ENCODE measurements at regions not wholly inside any gene's neighbourhood (a gene's known extent, or its start where the extent isn't known, plus 50 kb on each side); places are given as distances from the start of the nearest gene placed in this dataset.
"Not testable (repeated sequence)": the region's sequence is repeated elsewhere in the genome, so short reads cannot be mapped to it uniquely, and the experiment has no call there.

DNA sequence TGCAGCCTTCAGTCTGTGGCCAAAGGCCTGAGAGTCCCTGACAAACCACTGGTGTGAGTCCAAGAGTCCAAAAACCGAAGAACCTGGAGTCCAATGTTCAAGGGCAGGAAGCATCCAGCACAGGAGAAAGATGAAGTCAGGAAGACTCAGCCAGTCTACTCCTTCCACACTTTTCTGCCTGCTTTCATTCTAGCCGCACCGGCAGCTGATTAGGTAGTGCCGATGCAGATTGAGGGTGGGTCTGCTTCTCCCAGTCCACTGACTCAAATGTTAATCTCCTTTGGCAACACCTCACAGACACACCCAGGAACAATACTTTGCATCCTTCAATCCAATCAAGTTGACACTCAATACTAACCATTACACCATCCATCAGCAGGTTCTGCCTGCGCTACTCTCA lies 65.2 kb upstream of the WASF3 start:
- H3K4me3 Mint-ChIP-seq; H3K9me3 Mint-ChIP-seq; H3K27ac ChIP-seq (ENCODE audit: low read depth, low read length); H3K27me3 ChIP-seq (ENCODE audit: insufficient read depth, low read length); H3K4me3 ChIP-seq (ENCODE audit: low read length in 2 of 2); H3K36me3 Mint-ChIP-seq; H3K36me3 ChIP-seq (ENCODE audit: insufficient read depth, low read length); DNase-seq; H3K27ac Mint-ChIP-seq; H3K4me1 Mint-ChIP-seq; POLR2A ChIA-PET (ENCODE audit: partially characterized antibody); H3K9me3 ChIP-seq (ENCODE audit: control insufficient read depth in 1 of 2, low read length in 2 of 2); intact Hi-C loops (cut with micrococcal nuclease); H3K4me1 ChIP-seq (ENCODE audit: insufficient read depth, low read length): not testable (repeated sequence)
- H3K27me3 Mint-ChIP-seq, result peaks cover 11 to 23% of the 10 kb centered on the region in 2 donors
- CTCF ChIA-PET (ENCODE audit: partially characterized antibody), result interaction anchor here (13.5 kb wide), 1 partner anchor 308 kb away, joined by 282 read pairs; no protein-coding TSS in a partner anchor

DNA sequence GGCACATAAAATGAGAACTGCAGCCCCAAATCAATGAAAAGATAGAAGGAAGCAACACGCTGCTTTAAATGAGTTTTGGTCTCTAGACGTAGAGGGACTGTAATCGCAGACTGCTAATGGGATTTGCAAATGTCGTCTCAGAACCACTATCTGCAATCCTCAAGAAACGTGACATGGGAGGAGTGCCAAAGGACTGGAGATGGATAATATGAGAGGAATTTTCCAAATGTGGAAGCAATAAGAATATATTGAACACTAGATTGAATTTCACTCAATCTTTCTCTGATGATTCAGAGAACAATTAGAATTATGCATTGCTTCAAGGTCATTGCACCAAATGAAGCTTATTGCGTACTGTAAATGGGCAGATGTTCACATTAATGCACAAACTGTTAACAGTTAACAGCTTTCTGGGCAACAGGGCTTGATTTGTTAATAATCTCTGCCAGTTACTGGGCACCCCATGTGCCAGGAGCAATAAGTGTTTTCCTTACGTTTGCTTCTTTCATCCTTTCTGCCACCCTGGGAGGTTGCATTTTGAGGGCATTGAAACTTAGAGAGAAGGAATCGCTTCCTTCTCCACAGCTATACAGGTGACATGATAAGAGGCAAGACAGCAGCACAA lies 62.8 kb upstream of the WASF3 start:
- Histone ChIP-seq H3K27me3 (ENCODE audit: insufficient read depth, low read length) (no peaks in the 10 kb centered on the region), H3K27ac (ENCODE audit: low read depth, low read length) (no peak overlapping the region), H3K4me3 (ENCODE audit: low read length in 2 of 2) (no peak overlapping the region), H3K9me3 (ENCODE audit: control insufficient read depth in 1 of 2, low read length in 2 of 2) (no peaks in the 10 kb centered on the region), H3K4me1 (ENCODE audit: insufficient read depth, low read length) (no peaks in the 10 kb centered on the region), H3K36me3 (ENCODE audit: insufficient read depth, low read length) (no peaks in the 10 kb centered on the region)
- intact Hi-C loops (cut with micrococcal nuclease), result loop anchor here (5.0 kb wide), 1 partner anchor 203 kb away; no protein-coding TSS in a partner anchor
- DNase-seq, result no peak
- no peak overlapping the region for H3K27ac Mint-ChIP-seq
- no peaks in the 10 kb centered on the region for H3K9me3 Mint-ChIP-seq
- H3K4me1 Mint-ChIP-seq, result no peaks in the 10 kb centered on the region
- no peak overlapping the region for H3K4me3 Mint-ChIP-seq
- POLR2A ChIA-PET (ENCODE audit: partially characterized antibody), result no interaction called here
- CTCF ChIA-PET (ENCODE audit: partially characterized antibody), result interaction anchor here (6.6 to 13.5 kb wide), 2 partner anchors 12 to 310 kb away, joined by 53 to 282 read pairs; no protein-coding TSS in a partner anchor
- H3K27me3 Mint-ChIP-seq, result peaks cover 11 to 19% of the 10 kb centered on the region in 2 donors
- no peaks in the 10 kb centered on the region for H3K36me3 Mint-ChIP-seq

DNA sequence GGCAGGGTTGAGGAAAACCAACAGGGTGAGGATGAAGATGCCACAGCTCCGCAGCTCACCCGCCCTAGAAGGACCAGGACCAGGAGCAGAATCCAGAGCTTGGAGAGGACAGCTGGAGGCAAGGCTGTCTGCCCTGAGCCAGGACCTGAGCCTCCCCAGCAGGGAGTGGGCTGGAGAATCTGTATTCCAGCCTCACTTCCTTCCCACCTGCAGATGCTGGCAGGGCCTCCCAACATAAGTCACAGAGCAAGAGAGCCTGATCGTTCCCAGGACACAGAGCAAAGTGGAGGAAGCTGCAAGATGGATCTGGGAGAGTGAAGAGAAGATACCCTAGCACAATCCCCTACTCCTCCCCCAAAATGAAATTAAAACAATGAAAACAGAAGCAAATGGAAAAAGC lies 61.7 kb upstream of the WASF3 start:
- POLR2A ChIA-PET (ENCODE audit: partially characterized antibody), result interaction anchor here (2.5 kb wide), 1 partner anchor 310 kb away, joined by 12 read pairs; no protein-coding TSS in a partner anchor
- no peaks in the 10 kb centered on the region for H3K9me3 ChIP-seq (ENCODE audit: control insufficient read depth in 1 of 2, low read length in 2 of 2)
- H3K4me3 ChIP-seq (ENCODE audit: low read length in 2 of 2), result no peak overlapping the region
- Mint-ChIP-seq H3K4me3 (no peak overlapping the region), H3K4me1 (no peaks in the 10 kb centered on the region), H3K27ac (peak overlapping the region in 1 of 7 donors; percentile 53), H3K9me3 (no peaks in the 10 kb centered on the region), H3K36me3 (no peaks in the 10 kb centered on the region), H3K27me3 (peaks cover 9 to 12% of the 10 kb centered on the region in 2 donors)
- no peak overlapping the region for H3K27ac ChIP-seq (ENCODE audit: low read depth, low read length)
- no peaks in the 10 kb centered on the region for H3K4me1 ChIP-seq (ENCODE audit: insufficient read depth, low read length)
- no peaks in the 10 kb centered on the region for H3K27me3 ChIP-seq (ENCODE audit: insufficient read depth, low read length)
- H3K36me3 ChIP-seq (ENCODE audit: insufficient read depth, low read length), result no peaks in the 10 kb centered on the region
- intact Hi-C loops (cut with micrococcal nuclease), result loop anchor here (1.0 to 5.0 kb wide), 2 partner anchors 13 to 202 kb away; no protein-coding TSS in a partner anchor
- DNase-seq, result no peak
- CTCF ChIA-PET (ENCODE audit: partially characterized antibody), result interaction anchor here (0.6 to 13.5 kb wide), 11 partner anchors 13 to 921 kb away, joined by 3 to 282 read pairs (median 5); no protein-coding TSS in a partner anchor

DNA sequence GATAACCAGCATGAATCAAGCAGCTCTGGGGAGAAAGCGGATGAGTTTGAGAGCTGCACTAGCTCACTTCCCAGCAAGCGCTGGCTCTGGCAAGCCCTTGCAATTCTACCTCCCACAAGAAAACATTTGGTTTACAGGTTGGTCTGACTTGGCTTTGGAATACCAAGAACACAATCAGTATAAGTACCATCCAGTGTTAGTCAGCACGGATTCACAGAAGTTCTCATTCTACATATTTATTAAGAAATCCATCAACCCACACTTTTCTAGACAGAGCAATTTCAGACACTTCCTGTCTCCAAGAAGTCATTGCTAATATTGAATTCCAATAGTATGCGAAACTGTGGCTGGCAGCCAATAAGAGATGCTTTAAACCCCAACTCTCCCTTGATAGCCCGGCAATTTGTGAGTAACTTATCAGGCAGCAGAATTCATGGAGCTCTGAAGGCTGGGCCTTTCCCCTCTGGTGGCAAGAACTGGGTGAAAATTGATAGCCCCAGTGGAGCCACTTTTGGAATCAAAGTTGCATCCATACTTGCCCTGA lies 59.4 kb upstream of the WASF3 start:
- H3K36me3 ChIP-seq (ENCODE audit: insufficient read depth, low read length), result no peaks in the 10 kb centered on the region
- ChIA-PET POLR2A (ENCODE audit: partially characterized antibody) (no interaction called here), CTCF (ENCODE audit: partially characterized antibody) (interaction anchor here (1.5 to 13.5 kb wide), 4 partner anchors 16 to 314 kb away, joined by 4 to 282 read pairs (median 30); no protein-coding TSS in a partner anchor)
- no peak overlapping the region for H3K4me3 ChIP-seq (ENCODE audit: low read length in 2 of 2)
- Mint-ChIP-seq H3K4me1 (peaks cover 0 to 4% (median 2%) of the 10 kb centered on the region in 4 donors), H3K4me3 (no peak overlapping the region), H3K27ac (no peak overlapping the region), H3K9me3 (no peaks in the 10 kb centered on the region), H3K36me3 (no peaks in the 10 kb centered on the region), H3K27me3 (peaks cover 1 to 6% of the 10 kb centered on the region in 2 donors)
- no peaks in the 10 kb centered on the region for H3K27me3 ChIP-seq (ENCODE audit: insufficient read depth, low read length)
- DNase-seq, result no peak
- H3K27ac ChIP-seq (ENCODE audit: low read depth, low read length), result no peak overlapping the region
- no peaks in the 10 kb centered on the region for H3K4me1 ChIP-seq (ENCODE audit: insufficient read depth, low read length)
- no peaks in the 10 kb centered on the region for H3K9me3 ChIP-seq (ENCODE audit: control insufficient read depth in 1 of 2, low read length in 2 of 2)
- intact Hi-C loops (cut with micrococcal nuclease), result loop anchor here (5.0 kb wide), 1 partner anchor 199 kb away; no protein-coding TSS in a partner anchor

DNA sequence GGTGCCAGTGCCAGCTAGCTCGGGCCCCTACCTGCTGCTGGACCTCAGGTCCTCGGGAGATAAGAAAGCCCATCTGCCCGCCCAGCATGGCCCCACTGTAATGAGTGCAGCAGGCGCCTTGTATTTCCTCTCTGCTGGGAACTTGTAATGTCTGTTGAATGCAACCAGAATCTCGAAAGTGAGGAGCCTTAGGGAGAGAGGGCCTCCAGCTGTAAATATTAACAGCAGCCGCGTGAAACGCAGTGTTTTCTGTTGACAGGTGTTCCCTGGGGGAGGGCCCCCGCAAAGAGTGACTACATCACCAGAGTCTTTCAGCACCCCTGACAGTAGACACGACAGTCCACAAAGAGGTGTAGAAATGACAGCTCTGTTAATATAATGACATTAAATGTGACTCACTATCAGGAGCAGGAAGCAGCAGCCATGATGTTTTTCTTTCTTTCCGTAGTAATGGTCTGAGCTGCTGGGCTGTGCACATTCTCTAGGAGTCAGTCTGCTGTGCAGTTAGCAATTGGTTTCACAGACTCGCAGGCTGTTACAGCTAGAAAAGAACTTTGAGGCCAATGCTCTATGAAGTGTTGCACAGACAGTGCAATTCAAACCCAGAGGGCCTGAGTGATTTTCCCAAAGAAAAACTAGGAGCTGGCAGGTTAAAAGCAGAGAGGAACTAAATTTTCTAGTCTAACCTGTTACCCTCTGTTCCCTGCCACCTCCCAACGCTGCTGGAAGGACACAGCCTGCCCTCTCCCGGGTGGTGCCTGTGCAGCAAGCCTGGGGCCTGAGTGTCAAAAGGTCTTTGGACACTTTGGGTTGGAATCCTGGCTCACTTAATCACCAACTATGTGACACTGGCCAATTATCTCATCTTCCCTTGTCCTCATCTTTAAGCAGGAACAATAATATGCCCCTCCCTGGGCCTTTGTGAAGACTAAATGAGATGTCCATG lies 58.6 kb upstream of the WASF3 start:
- H3K27me3 Mint-ChIP-seq, result peaks cover 1 to 6% of the 10 kb centered on the region in 2 donors
- no peak overlapping the region for H3K27ac Mint-ChIP-seq
- no peaks in the 10 kb centered on the region for H3K36me3 Mint-ChIP-seq
- Histone ChIP-seq H3K9me3 (ENCODE audit: control insufficient read depth in 1 of 2, low read length in 2 of 2) (no peaks in the 10 kb centered on the region), H3K27me3 (ENCODE audit: insufficient read depth, low read length) (no peaks in the 10 kb centered on the region), H3K4me1 (ENCODE audit: insufficient read depth, low read length) (no peaks in the 10 kb centered on the region), H3K36me3 (ENCODE audit: insufficient read depth, low read length) (no peaks in the 10 kb centered on the region), H3K4me3 (ENCODE audit: low read length in 2 of 2) (no peak overlapping the region), H3K27ac (ENCODE audit: low read depth, low read length) (no peak overlapping the region)
- intact Hi-C loops (cut with micrococcal nuclease), result loop anchor here (5.0 kb wide), 1 partner anchor 198 kb away; no protein-coding TSS in a partner anchor
- DNase-seq, result no peak
- H3K4me3 Mint-ChIP-seq, result no peak overlapping the region
- peaks cover 0 to 5% (median 2%) of the 10 kb centered on the region in 4 donors for H3K4me1 Mint-ChIP-seq
- ChIA-PET POLR2A (ENCODE audit: partially characterized antibody) (no interaction called here), CTCF (ENCODE audit: partially characterized antibody) (interaction anchor here (6.6 to 13.5 kb wide), 2 partner anchors 16 to 315 kb away, joined by 53 to 282 read pairs; no protein-coding TSS in a partner anchor)
- no peaks in the 10 kb centered on the region for H3K9me3 Mint-ChIP-seq

DNA sequence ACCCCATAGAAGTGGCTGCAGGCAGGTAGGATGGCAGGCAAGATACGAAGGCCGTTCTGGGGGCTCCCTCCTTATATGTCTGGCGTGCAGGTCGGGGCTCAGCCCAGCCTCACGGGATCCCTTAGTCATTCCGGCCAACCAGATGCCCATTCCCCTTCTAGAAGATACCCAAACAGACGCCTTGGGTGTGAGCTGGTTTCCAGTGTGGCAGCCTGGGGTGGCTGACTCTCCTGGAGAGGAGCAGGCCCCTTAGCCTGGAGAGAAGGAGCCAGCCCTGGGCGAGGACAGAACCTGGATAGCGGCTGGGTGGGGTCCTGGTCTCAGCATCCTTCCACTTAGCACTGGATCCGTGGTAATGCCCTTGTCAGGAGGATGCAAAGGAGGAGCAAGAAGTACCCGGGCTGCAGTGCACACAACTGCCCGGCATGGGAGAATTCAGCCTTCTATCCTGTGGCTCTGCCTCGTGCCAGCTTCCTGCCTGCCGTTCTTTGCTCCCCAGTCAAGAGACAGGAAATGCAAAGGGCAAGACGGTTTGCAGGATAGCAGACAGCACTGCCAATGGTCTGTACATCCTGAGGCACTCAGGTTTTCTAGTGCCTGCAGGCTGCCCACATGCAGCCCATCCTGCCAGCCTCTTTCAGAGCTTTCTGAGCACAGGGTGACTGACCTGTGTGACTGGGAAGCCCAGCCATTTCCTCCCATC lies 56.7 kb upstream of the WASF3 start:
- CTCF ChIA-PET (ENCODE audit: partially characterized antibody), result interaction anchor here (1.5 to 13.5 kb wide), 2 partner anchors 198 to 316 kb away, joined by 4 to 282 read pairs; no protein-coding TSS in a partner anchor
- POLR2A ChIA-PET (ENCODE audit: partially characterized antibody), result no interaction called here
- H3K36me3 Mint-ChIP-seq, result no peaks in the 10 kb centered on the region
- H3K9me3 Mint-ChIP-seq, result no peaks in the 10 kb centered on the region
- Histone ChIP-seq H3K27me3 (ENCODE audit: insufficient read depth, low read length) (no peaks in the 10 kb centered on the region), H3K4me1 (ENCODE audit: insufficient read depth, low read length) (no peaks in the 10 kb centered on the region), H3K36me3 (ENCODE audit: insufficient read depth, low read length) (no peaks in the 10 kb centered on the region), H3K27ac (ENCODE audit: low read depth, low read length) (no peak overlapping the region), H3K9me3 (ENCODE audit: control insufficient read depth in 1 of 2, low read length in 2 of 2) (no peaks in the 10 kb centered on the region), H3K4me3 (ENCODE audit: low read length in 2 of 2) (no peak overlapping the region)
- DNase-seq, result no peak
- H3K4me3 Mint-ChIP-seq, result no peak overlapping the region
- intact Hi-C loops (cut with micrococcal nuclease), result no loop called here
- H3K4me1 Mint-ChIP-seq, result peaks cover 0 to 5% (median 2%) of the 10 kb centered on the region in 4 donors
- peaks cover 3% of the 10 kb centered on the region in 2 donors for H3K27me3 Mint-ChIP-seq
- no peak overlapping the region for H3K27ac Mint-ChIP-seq

All from CD4-positive, alpha-beta memory T cell (primary cell).